Lower leg skin (tissue), 3 donors: ENCODE measurements at regions not wholly inside any gene's neighbourhood (a gene's known extent, or its start where the extent isn't known, plus 50 kb on each side); places are given as distances from the start of the nearest gene placed in this dataset.

Experiments used
- POLR2A ChIP-seq, 2 donors: fragments of 450-650 bp; IDR thresholded peaks; one replicate each; pipeline ENCODE4 v1.6.1; 2016 to 2017; ENCODE audit warnings: antibody characterized with exemption in 2 of 2, mild to moderate bottlenecking in 1 of 2, moderate library complexity in 1 of 2
- TF ChIP-seq, protein P1 (sequence below), 3 donors: fragments of 450-650 bp; IDR thresholded peaks; one replicate each; pipeline ENCODE4 v1.5.1; 2016; ENCODE audit warnings: antibody characterized with exemption in 3 of 3, mild to moderate bottlenecking in 3 of 3, moderate library complexity in 2 of 3

DNA sequence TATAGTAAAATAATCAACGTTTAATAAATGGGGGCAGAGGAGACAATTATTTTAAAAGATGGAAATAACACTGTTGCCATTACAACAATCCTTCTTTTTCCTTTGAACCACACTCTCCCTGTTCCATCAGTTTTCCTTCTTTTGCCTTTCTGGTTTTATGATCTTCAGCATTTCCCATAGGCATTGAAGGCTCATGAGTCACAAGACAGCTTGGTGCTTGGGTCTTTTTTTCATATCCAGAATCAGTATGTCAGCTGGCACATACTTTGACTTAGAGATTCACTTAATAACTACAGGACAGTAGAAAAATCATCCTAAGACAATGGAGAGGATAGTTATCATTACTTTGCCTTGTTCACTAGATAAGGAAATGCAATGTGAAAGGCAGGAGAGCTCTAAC lies 521.6 kb upstream of the TSPY4 start:
- TF ChIP-seq, protein P1, sequence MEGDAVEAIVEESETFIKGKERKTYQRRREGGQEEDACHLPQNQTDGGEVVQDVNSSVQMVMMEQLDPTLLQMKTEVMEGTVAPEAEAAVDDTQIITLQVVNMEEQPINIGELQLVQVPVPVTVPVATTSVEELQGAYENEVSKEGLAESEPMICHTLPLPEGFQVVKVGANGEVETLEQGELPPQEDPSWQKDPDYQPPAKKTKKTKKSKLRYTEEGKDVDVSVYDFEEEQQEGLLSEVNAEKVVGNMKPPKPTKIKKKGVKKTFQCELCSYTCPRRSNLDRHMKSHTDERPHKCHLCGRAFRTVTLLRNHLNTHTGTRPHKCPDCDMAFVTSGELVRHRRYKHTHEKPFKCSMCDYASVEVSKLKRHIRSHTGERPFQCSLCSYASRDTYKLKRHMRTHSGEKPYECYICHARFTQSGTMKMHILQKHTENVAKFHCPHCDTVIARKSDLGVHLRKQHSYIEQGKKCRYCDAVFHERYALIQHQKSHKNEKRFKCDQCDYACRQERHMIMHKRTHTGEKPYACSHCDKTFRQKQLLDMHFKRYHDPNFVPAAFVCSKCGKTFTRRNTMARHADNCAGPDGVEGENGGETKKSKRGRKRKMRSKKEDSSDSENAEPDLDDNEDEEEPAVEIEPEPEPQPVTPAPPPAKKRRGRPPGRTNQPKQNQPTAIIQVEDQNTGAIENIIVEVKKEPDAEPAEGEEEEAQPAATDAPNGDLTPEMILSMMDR (IDR thresholded peaks at IDR 0.05): no peak
- no peak for TF ChIP-seq POLR2A (IDR thresholded peaks at IDR 0.05)
